Endothelial cell of umbilical vein (primary cell): ENCODE measurements at regions not wholly inside any gene's neighbourhood (a gene's known extent, or its start where the extent isn't known, plus 50 kb on each side); places are given as distances from the start of the nearest gene placed in this dataset.

Experiments used
- BruUV-seq: library from RNA; stranded (reverse); fragments of 400-500 nt; replicated peaks from 2 replicates; lab custom pipeline; 2021; lab: Mats Ljungman, UMichigan
- CTCF ChIA-PET: fragments of 300-600, 350-600 bp; sonication (Branson Sonifier 250); formaldehyde crosslinking; loops from one replicate; lab custom pipeline; 2021; ENCODE audit warnings: antibody characterized with exemption, inconsistent platforms; lab: Charles Lee
- POLR2A ChIA-PET: fragments of 300-600, 350-600 bp; sonication (Branson Sonifier 250); formaldehyde crosslinking; loops from one replicate; lab custom pipeline; 2021; ENCODE audit warnings: antibody characterized with exemption, inconsistent platforms; lab: Charles Lee
- DNase-seq: peaks from one replicate; pipeline ENCODE4 v3.0.0-alpha.2; 2011; ENCODE audit warnings: low read depth, low spot score
- FAIRE-seq: peaks from 2 replicates; lab custom pipeline; 2011; peaks lifted over from hg19 to GRCh38; lab: Jason Lieb, UNC
- H2AFZ ChIP-seq: 2 replicates; pipeline ENCODE4 v1.6.0; 2012; ENCODE audit warnings: low read depth, low read length, control low read depth, inconsistent platforms
- H3K27ac ChIP-seq: 2 replicates; pipeline ENCODE4 v1.5.1; 2011; ENCODE audit warnings: low read depth, mild to moderate bottlenecking, control low read depth, low read length, moderate library complexity; ENCODE audit not compliant: insufficient read depth
- H3K27me3 ChIP-seq, 2 experiments: 2 replicates each; pipeline versions ENCODE4 v1.6.0 to v1.6.1; 2011; ENCODE audit warnings: low read length in 2 of 2, mixed read lengths in 1 of 2; ENCODE audit not compliant: control insufficient read depth in 2 of 2, insufficient read depth in 2 of 2
- H3K36me3 ChIP-seq, 2 experiments: 2 replicates in 1 of 2; 3 replicates in 1 of 2; pipeline ENCODE4 v1.5.1; 2011; ENCODE audit warnings: low read length in 2 of 2, mild to moderate bottlenecking in 1 of 2, moderate library complexity in 1 of 2; ENCODE audit not compliant: control insufficient read depth in 2 of 2, insufficient read depth in 2 of 2; ENCODE audit errors: extremely low read depth in 1 of 2
- H3K4me1 ChIP-seq: 3 replicates; pipeline ENCODE4 v1.5.1; 2011; ENCODE audit warnings: mild to moderate bottlenecking, low read length; ENCODE audit not compliant: control insufficient read depth, insufficient read depth; ENCODE audit errors: extremely low read depth
- H3K4me2 ChIP-seq: 2 replicates; pipeline ENCODE4 v1.6.1; 2011; ENCODE audit warnings: low read length, control low read depth, mixed read lengths; ENCODE audit not compliant: insufficient read depth
- H3K4me3 ChIP-seq, 3 experiments: fragments of 200-600 bp in 1 of 3; sonication (generic), shearing (Covaris generic) in 1 of 3; replicated peaks in 1 of 3; 2 replicates each; pipeline ENCODE4 v1.5.1; 2011 to 2016; ENCODE audit warnings: control low read depth in 3 of 3, low read length in 3 of 3, mild to moderate bottlenecking in 2 of 3, inconsistent platforms in 1 of 3, low read depth in 1 of 3, moderate library complexity in 1 of 3; ENCODE audit not compliant: insufficient read depth in 1 of 3
- H3K79me2 ChIP-seq: 2 replicates; pipeline ENCODE4 v1.6.0; 2012; ENCODE audit warnings: low read length, inconsistent platforms; ENCODE audit not compliant: control insufficient read depth, insufficient read depth
- H3K9ac ChIP-seq: replicated peaks from 2 replicates; pipeline ENCODE3; 2011; ENCODE audit warnings: low read length, control low read depth; ENCODE audit not compliant: insufficient read depth; ENCODE audit errors: extremely low read depth
- H3K9me1 ChIP-seq: replicated peaks from 3 replicates; pipeline ENCODE4 v1.6.0; 2011; ENCODE audit warnings: mild to moderate bottlenecking, low read length; ENCODE audit not compliant: control insufficient read depth, insufficient read depth; ENCODE audit errors: extremely low read depth
- H3K9me3 ChIP-seq: replicated peaks from 2 replicates; pipeline ENCODE4 v1.5.1; 2012; ENCODE audit warnings: low read length, inconsistent platforms; ENCODE audit not compliant: control insufficient read depth, insufficient read depth
- H4K20me1 ChIP-seq: replicated peaks from 2 replicates; pipeline ENCODE3; 2011; ENCODE audit warnings: mild to moderate bottlenecking, low read length; ENCODE audit not compliant: control insufficient read depth, insufficient read depth; ENCODE audit errors: extremely low read depth
- CTCF ChIP-seq, 2 donors: IDR thresholded peaks; 1 replicate in 1 of 2; 2 replicates in 1 of 2; pipeline ENCODE4 v1.5.1; 2011; ENCODE audit warnings: low read length in 2 of 2, mild to moderate bottlenecking in 2 of 2, moderate library complexity in 2 of 2, control low read depth in 1 of 2, inconsistent platforms in 1 of 2, low read depth in 1 of 2; ENCODE audit not compliant: insufficient read depth in 1 of 2; ENCODE audit errors: extremely low read depth in 1 of 2
- EZH2 ChIP-seq: IDR thresholded peaks from 2 replicates; pipeline ENCODE4 v1.6.1; 2012; ENCODE audit warnings: borderline replicate concordance, low read depth, mild to moderate bottlenecking, moderate library complexity, low read length, inconsistent platforms; ENCODE audit not compliant: severe bottlenecking
- FOS ChIP-seq: IDR thresholded peaks from 2 replicates; pipeline ENCODE4 v1.6.1; 2011; ENCODE audit warnings: mild to moderate bottlenecking, low read length, moderate library complexity, borderline replicate concordance; ENCODE audit not compliant: insufficient read depth
- GATA2 ChIP-seq: IDR thresholded peaks from 2 replicates; pipeline ENCODE4 v1.7.0; 2011; ENCODE audit warnings: low read depth, mild to moderate bottlenecking, moderate library complexity, mixed read lengths, low read length; ENCODE audit not compliant: insufficient read length, insufficient read depth
- JUN ChIP-seq: IDR thresholded peaks from 2 replicates; pipeline ENCODE4 v1.6.1; 2011; ENCODE audit warnings: borderline replicate concordance, low read depth; ENCODE audit not compliant: insufficient read length, insufficient read depth
- MAX ChIP-seq: IDR thresholded peaks from 2 replicates; pipeline ENCODE4 v1.6.1; 2011; ENCODE audit not compliant: insufficient read depth, insufficient read length
- MYC ChIP-seq: IDR thresholded peaks from one replicate; pipeline ENCODE4 v1.6.1; 2011; ENCODE audit warnings: mild to moderate bottlenecking, low read depth, low read length
- POLR2A ChIP-seq: IDR thresholded peaks from 2 replicates; pipeline ENCODE4 v1.6.1; 2012; ENCODE audit warnings: low read depth, mild to moderate bottlenecking, control low read depth, low read length
- POLR2AphosphoS5 ChIP-seq: IDR thresholded peaks from 2 replicates; pipeline ENCODE4 v1.6.1; 2012; ENCODE audit warnings: low read depth, mild to moderate bottlenecking, control low read depth, low read length, moderate library complexity; ENCODE audit not compliant: insufficient read depth
- dilution Hi-C: fragments of 300-500 bp; cut with MboI; formaldehyde crosslinking; loops from one replicate; pipeline ENCODE4 v1.15.0; 2019; ENCODE audit warnings: low sequenced_read_pairs; ENCODE audit not compliant: extremely low pct_ligation_motif_present
- intact Hi-C: fragments of 100-400 bp; cut with micrococcal nuclease; formaldehyde crosslinking; loops from one replicate; pipeline ENCODE4 v1.10.0; 2022

GRCh38 chr11:116654526-116654925 lies 118.3 kb downstream of the BUD13 start:
- ChIA-PET CTCF (no interaction called here), POLR2A (no interaction called here)
- Histone ChIP-seq H3K79me2 (no peaks in the 10 kb centered on the region), H3K4me2 (no peak overlapping the region), H4K20me1 (no peaks in the 10 kb centered on the region), H3K4me1 (no peaks in the 10 kb centered on the region), H3K9me1 (no peaks in the 10 kb centered on the region), H3K27ac (no peak overlapping the region), H2AFZ (no peak overlapping the region), H3K9me3 (no peaks in the 10 kb centered on the region), H3K36me3 (no peaks in the 10 kb centered on the region), H3K4me3 (no peak overlapping the region), H3K9ac (no peak overlapping the region), H3K27me3 (peaks cover 0 to 3% of the 10 kb centered on the region in 2 experiments)
- FAIRE-seq, result no peak
- DNase-seq, result no peak
- TF ChIP-seq POLR2A (no peak), MAX (no peak), EZH2 (no peak), JUN (no peak)
- dilution Hi-C loops, result no loop called here
- no TSS peak for BruUV-seq
- intact Hi-C loops, result no loop called here

GRCh38 chr11:116653206-116653605 lies 119.6 kb downstream of the BUD13 start:
- no TSS peak for BruUV-seq
- no peaks in the 10 kb centered on the region for H3K9me1 ChIP-seq
- no peaks in the 10 kb centered on the region for H3K79me2 ChIP-seq
- H4K20me1 ChIP-seq, result no peaks in the 10 kb centered on the region
- H3K9ac ChIP-seq, result no peak overlapping the region
- H3K27ac ChIP-seq, result no peak overlapping the region
- H3K4me3 ChIP-seq, result no peak overlapping the region
- FAIRE-seq, result no peak
- H3K36me3 ChIP-seq, result no peaks in the 10 kb centered on the region
- H3K4me2 ChIP-seq, result no peak overlapping the region
- DNase-seq, result no peak
- intact Hi-C loops (no loop called here), dilution Hi-C loops (no loop called here)
- peaks cover 0 to 3% of the 10 kb centered on the region in 2 experiments for H3K27me3 ChIP-seq
- TF ChIP-seq EZH2, result no peak
- TF ChIP-seq CTCF (IDR thresholded peaks at IDR 0.05; ENCODE audit: extremely low read depth in 1 of 2, insufficient read depth in 1 of 2, low read depth in 1 of 2, low read length in 2 of 2), result no peak
- no peak for TF ChIP-seq POLR2AphosphoS5
- TF ChIP-seq FOS, result no peak
- TF ChIP-seq MYC, result no peak
- no peak for TF ChIP-seq GATA2
- no peak for TF ChIP-seq MAX
- no peaks in the 10 kb centered on the region for H3K4me1 ChIP-seq
- no peaks in the 10 kb centered on the region for H3K9me3 ChIP-seq
- CTCF ChIA-PET, result interaction anchor here (0.8 to 1.3 kb wide), 3 partner anchors 9 to 295 kb away, joined by 3 to 4 read pairs (median 4); no protein-coding TSS in a partner anchor
- POLR2A ChIA-PET, result no interaction called here
- no peak overlapping the region for H2AFZ ChIP-seq
